ENCODE measurements at regions not wholly inside any gene's neighbourhood (a gene's known extent, or its start where the extent isn't known, plus 50 kb on each side); places are given as distances from the start of the nearest gene placed in this dataset.

- no peaks in the 10 kb centered on the region for H3K36me3 ChIP-seq
- no peaks in the 10 kb centered on the region for H3K9me3 ChIP-seq
- H3K27me3 ChIP-seq = no peaks in the 10 kb centered on the region
- intact Hi-C loops (cut with DNase I; ENCODE audit: low total_unique reads) = no loop called here
- H3K27ac ChIP-seq = no peak overlapping the region
- H3K4me3 ChIP-seq = no peak overlapping the region
- TF ChIP-seq POLR2A (IDR thresholded peaks at IDR 0.05) (no peak), CTCF (IDR thresholded peaks at IDR 0.05) (no peak)
- DNase-seq = no peak
- H3K4me1 ChIP-seq = no peaks in the 10 kb centered on the region
Observed at GRCh38 chr10:130453721-130454542, 317.7 kb downstream of the GLRX3 start.

- no peaks in the 10 kb centered on the region for H3K4me1 ChIP-seq
- no peak for DNase-seq
- H3K36me3 ChIP-seq = no peaks in the 10 kb centered on the region
- H3K9me3 ChIP-seq = no peaks in the 10 kb centered on the region
- no peaks in the 10 kb centered on the region for H3K27me3 ChIP-seq
- no peak overlapping the region for H3K27ac ChIP-seq
- TF ChIP-seq POLR2A (IDR thresholded peaks at IDR 0.05) (no peak), CTCF (IDR thresholded peaks at IDR 0.05) (no peak)
- H3K4me3 ChIP-seq = no peak overlapping the region
- intact Hi-C loops (cut with DNase I; ENCODE audit: low total_unique reads) = no loop called here
Observed at GRCh38 chr10:130454543-130455000, 318.4 kb downstream of the GLRX3 start.

GRCh38 chr10:130455111-130455695 lies 319.0 kb downstream of the GLRX3 start:
- TF ChIP-seq POLR2A (IDR thresholded peaks at IDR 0.05) (no peak), CTCF (IDR thresholded peaks at IDR 0.05) (no peak)
- no peaks in the 10 kb centered on the region for H3K36me3 ChIP-seq
- no peaks in the 10 kb centered on the region for H3K27me3 ChIP-seq
- H3K27ac ChIP-seq = no peak overlapping the region
- DNase-seq = no peak
- no peaks in the 10 kb centered on the region for H3K4me1 ChIP-seq
- H3K4me3 ChIP-seq = no peak overlapping the region
- intact Hi-C loops (cut with DNase I; ENCODE audit: low total_unique reads) = no loop called here
- no peaks in the 10 kb centered on the region for H3K9me3 ChIP-seq

GRCh38 chr10:130455791-130456190 lies 319.6 kb downstream of the GLRX3 start:
- no peaks in the 10 kb centered on the region for H3K4me1 ChIP-seq
- no peaks in the 10 kb centered on the region for H3K36me3 ChIP-seq
- H3K27ac ChIP-seq = no peak overlapping the region
- no peaks in the 10 kb centered on the region for H3K9me3 ChIP-seq
- intact Hi-C loops (cut with DNase I; ENCODE audit: low total_unique reads) = no loop called here
- no peak for TF ChIP-seq CTCF (IDR thresholded peaks at IDR 0.05)
- TF ChIP-seq POLR2A (IDR thresholded peaks at IDR 0.05) = no peak
- no peak for DNase-seq
- H3K4me3 ChIP-seq = no peak overlapping the region
- no peaks in the 10 kb centered on the region for H3K27me3 ChIP-seq

- Histone ChIP-seq H3K4me3 (no peak overlapping the region), H3K27ac (no peak overlapping the region), H3K9me3 (no peaks in the 10 kb centered on the region), H3K36me3 (no peaks in the 10 kb centered on the region), H3K4me1 (no peaks in the 10 kb centered on the region), H3K27me3 (no peaks in the 10 kb centered on the region)
- DNase-seq = no peak
- intact Hi-C loops (cut with DNase I; ENCODE audit: low total_unique reads) = no loop called here
- TF ChIP-seq CTCF (IDR thresholded peaks at IDR 0.05) (no peak), POLR2A (IDR thresholded peaks at IDR 0.05) (no peak)
Observed at GRCh38 chr10:130456616-130457015, 320.4 kb downstream of the GLRX3 start.
